ENCODE measurements at regions not wholly inside any gene's neighbourhood (a gene's known extent, or its start where the extent isn't known, plus 50 kb on each side); places are given as distances from the start of the nearest gene placed in this dataset.

GRCh38 chr2:176959614-176960013, 253.0 kb upstream of the HNRNPA3 start:
- Histone ChIP-seq H3K9me3 (no peaks in the 10 kb centered on the region), H3K27ac (no peak overlapping the region), H3K27me3 (peaks cover 0 to 2% of the 10 kb centered on the region in 2 donors), H3K36me3 (no peaks in the 10 kb centered on the region), H3K4me3 (no peak overlapping the region), H3K4me1 (no peaks in the 10 kb centered on the region)
- intact Hi-C loops (cut with DNase I; ENCODE audit: low total_unique reads): no loop called here
- DNase-seq: no peak
- TF ChIP-seq CTCF (IDR thresholded peaks at IDR 0.05): no peak

- Histone ChIP-seq H3K27me3 (peaks cover 0 to 2% of the 10 kb centered on the region in 2 donors), H3K36me3 (no peaks in the 10 kb centered on the region), H3K4me3 (no peak overlapping the region), H3K27ac (no peak overlapping the region), H3K9me3 (no peaks in the 10 kb centered on the region), H3K4me1 (no peaks in the 10 kb centered on the region)
- intact Hi-C loops (cut with DNase I; ENCODE audit: low total_unique reads): no loop called here
- DNase-seq: no peak
- no peak for TF ChIP-seq CTCF (IDR thresholded peaks at IDR 0.05)
Observed at GRCh38 chr2:176960061-176960460, 252.5 kb upstream of the HNRNPA3 start.

GRCh38 chr2:176960736-176961520, 251.7 kb upstream of the HNRNPA3 start:
- Histone ChIP-seq H3K27me3 (peaks cover 0 to 2% of the 10 kb centered on the region in 2 donors), H3K4me3 (no peak overlapping the region), H3K27ac (no peak overlapping the region), H3K9me3 (no peaks in the 10 kb centered on the region), H3K36me3 (no peaks in the 10 kb centered on the region), H3K4me1 (no peaks in the 10 kb centered on the region)
- no peak for TF ChIP-seq CTCF (IDR thresholded peaks at IDR 0.05)
- no peak for DNase-seq
- intact Hi-C loops (cut with DNase I; ENCODE audit: low total_unique reads): no loop called here

GRCh38 chr2:176961775-176962619, 250.6 kb upstream of the HNRNPA3 start:
- Histone ChIP-seq H3K27me3 (no peaks in the 10 kb centered on the region), H3K36me3 (no peaks in the 10 kb centered on the region), H3K4me1 (no peaks in the 10 kb centered on the region), H3K27ac (no peak overlapping the region), H3K4me3 (no peak overlapping the region), H3K9me3 (no peaks in the 10 kb centered on the region)
- no peak for TF ChIP-seq CTCF (IDR thresholded peaks at IDR 0.05)
- intact Hi-C loops (cut with DNase I; ENCODE audit: low total_unique reads): no loop called here
- no peak for DNase-seq

GRCh38 chr2:176963568-176964287, 248.9 kb upstream of the HNRNPA3 start:
- Histone ChIP-seq H3K9me3 (no peaks in the 10 kb centered on the region), H3K4me1 (no peaks in the 10 kb centered on the region), H3K27ac (no peak overlapping the region), H3K4me3 (no peak overlapping the region), H3K27me3 (no peaks in the 10 kb centered on the region), H3K36me3 (no peaks in the 10 kb centered on the region)
- no peak for DNase-seq
- TF ChIP-seq CTCF (IDR thresholded peaks at IDR 0.05): no peak
- intact Hi-C loops (cut with DNase I; ENCODE audit: low total_unique reads): no loop called here

All from tibial artery (tissue), 4 donors.